AG09309 (cell line): ENCODE measurements at regions not wholly inside any gene's neighbourhood (a gene's known extent, or its start where the extent isn't known, plus 50 kb on each side); places are given as distances from the start of the nearest gene placed in this dataset.

ENCODE experiments used
- DNase-seq: peaks from one replicate; pipeline ENCODE4 v3.0.0-alpha.2; 2010; ENCODE audit warnings: low read depth
- H3K4me3 ChIP-seq: 2 replicates; pipeline ENCODE4 v1.5.1; 2011; ENCODE audit warnings: mild to moderate bottlenecking, low read depth, low read length, moderate library complexity; ENCODE audit not compliant: control insufficient read depth
- TF ChIP-seq, protein P1 (sequence below): IDR thresholded peaks from 2 replicates; pipeline ENCODE4 v1.5.1; 2011; ENCODE audit warnings: mild to moderate bottlenecking, low read depth, low read length, inconsistent platforms; ENCODE audit not compliant: insufficient read depth, control insufficient read depth; ENCODE audit errors: missing control alignments

DNA sequence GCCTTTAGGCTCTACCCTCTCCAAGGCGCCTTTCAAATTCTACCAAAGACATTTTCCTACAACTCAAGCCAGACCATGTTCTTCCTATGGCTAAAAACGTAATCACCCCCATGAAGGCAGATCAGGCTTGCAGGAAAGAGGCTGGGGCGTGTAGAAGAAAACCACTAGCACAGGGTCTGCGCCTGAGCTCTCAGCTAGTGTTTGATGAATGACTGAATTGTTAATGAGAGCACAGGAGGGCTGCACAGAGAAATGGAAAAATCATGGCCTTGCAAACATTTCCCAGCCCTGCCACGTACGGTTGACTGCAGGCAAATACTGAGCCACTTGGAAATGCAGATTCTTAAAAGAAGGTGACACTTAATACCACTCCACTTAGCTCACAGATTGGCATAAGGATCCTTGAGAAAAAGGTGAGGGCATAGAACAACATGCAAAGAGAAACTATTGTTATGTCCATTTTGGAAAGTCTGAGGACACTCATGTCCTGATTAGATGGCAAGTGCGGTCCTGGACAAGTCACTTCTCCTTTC, 148.6 kb downstream of the NXPE2 start:
- no peak for DNase-seq
- H3K4me3 ChIP-seq: no peak overlapping the region
- TF ChIP-seq, protein P1, sequence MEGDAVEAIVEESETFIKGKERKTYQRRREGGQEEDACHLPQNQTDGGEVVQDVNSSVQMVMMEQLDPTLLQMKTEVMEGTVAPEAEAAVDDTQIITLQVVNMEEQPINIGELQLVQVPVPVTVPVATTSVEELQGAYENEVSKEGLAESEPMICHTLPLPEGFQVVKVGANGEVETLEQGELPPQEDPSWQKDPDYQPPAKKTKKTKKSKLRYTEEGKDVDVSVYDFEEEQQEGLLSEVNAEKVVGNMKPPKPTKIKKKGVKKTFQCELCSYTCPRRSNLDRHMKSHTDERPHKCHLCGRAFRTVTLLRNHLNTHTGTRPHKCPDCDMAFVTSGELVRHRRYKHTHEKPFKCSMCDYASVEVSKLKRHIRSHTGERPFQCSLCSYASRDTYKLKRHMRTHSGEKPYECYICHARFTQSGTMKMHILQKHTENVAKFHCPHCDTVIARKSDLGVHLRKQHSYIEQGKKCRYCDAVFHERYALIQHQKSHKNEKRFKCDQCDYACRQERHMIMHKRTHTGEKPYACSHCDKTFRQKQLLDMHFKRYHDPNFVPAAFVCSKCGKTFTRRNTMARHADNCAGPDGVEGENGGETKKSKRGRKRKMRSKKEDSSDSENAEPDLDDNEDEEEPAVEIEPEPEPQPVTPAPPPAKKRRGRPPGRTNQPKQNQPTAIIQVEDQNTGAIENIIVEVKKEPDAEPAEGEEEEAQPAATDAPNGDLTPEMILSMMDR: no peak

DNA sequence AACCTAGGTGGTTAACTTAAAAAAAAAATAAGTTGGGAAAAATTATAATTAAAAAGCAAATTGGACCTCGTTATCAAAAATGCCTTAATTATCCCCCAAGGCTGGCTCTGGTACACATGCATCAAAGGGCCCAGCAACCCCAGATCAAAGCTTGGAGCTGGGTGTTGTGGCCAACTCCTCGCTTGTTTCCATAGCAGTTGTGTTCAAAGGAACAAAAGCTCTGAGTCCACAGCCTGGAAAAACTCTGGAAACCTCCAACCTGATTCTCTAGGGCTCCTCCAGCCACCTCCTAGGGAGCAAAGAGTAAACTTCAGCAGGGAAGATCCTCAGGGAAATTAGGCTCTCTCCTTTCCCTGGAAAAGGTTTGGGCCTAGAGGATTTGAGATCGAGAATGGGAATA, 149.4 kb downstream of the NXPE2 start:
- TF ChIP-seq, protein P1: no peak
- no peak for DNase-seq
- H3K4me3 ChIP-seq: no peak overlapping the region

DNA sequence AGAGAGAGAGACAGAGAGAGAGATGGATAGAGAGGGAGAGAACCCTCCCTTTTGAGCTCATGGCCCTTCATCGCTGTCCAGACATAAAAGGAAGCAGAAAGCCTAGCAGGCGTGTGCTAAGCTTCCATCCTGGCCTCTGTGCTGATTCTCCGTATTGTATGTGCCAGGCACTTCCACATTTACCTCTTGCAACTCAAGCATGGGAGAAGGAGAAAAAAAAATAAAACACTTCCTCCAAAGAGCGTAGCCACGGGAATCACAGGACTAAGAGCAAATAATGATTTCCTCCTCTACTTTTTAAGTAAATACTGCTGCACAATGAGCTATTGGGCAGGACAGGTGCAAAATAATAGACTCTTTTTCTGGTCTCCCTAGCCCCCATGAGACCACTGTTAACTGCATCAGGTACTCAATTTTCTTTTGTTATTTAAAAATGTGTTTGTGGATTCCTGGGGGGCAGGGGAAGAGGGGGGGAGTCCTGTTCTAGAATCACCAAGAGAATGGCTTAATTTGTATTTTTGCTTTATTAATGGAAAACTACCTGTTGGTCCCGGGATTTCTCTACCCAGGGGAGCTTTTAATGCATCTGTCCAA, 154.3 kb downstream of the NXPE2 start:
- no peak for DNase-seq
- no peak overlapping the region for H3K4me3 ChIP-seq
- TF ChIP-seq, protein P1: no peak

DNA sequence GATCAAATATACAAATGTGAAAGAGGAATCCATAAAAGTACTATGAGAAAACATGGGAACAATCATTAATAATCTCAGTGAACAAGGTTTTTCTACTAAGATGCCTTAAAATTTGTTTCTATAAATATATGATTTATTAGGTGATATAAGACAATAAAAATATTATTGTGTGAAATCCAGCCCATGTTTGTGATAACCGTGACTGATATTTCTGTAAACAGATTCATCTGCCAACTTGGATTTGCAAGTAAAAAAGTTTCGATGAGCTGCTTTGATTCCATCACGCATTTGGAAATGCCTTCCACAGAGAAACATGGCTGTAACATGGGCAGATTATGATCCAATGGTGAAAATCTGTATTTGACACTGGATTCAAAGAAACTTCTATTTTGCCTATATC, 157.8 kb downstream of the NXPE2 start:
- DNase-seq: no peak
- TF ChIP-seq, protein P1: no peak
- no peak overlapping the region for H3K4me3 ChIP-seq

DNA sequence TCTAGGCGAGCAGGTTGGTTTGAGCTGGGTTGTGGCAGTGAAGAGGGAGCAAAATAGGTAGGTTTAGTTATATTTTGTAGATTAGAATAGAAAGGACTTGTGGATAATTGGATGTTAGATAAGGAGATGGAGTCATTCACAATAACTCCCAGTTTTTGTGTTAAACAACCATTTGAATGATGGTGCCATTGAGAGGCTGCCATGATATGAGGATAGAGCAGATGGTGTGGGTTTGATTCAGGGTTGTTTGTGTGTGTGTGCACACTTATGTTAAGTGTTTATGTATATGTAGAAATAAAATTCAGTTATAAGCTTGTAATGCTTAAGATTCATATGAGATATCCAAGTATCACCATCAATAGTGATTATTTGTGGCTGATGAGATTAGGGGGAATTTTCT, 166.6 kb downstream of the NXPE2 start:
- no peak for DNase-seq
- H3K4me3 ChIP-seq: no peak overlapping the region
- TF ChIP-seq, protein P1: no peak

DNA sequence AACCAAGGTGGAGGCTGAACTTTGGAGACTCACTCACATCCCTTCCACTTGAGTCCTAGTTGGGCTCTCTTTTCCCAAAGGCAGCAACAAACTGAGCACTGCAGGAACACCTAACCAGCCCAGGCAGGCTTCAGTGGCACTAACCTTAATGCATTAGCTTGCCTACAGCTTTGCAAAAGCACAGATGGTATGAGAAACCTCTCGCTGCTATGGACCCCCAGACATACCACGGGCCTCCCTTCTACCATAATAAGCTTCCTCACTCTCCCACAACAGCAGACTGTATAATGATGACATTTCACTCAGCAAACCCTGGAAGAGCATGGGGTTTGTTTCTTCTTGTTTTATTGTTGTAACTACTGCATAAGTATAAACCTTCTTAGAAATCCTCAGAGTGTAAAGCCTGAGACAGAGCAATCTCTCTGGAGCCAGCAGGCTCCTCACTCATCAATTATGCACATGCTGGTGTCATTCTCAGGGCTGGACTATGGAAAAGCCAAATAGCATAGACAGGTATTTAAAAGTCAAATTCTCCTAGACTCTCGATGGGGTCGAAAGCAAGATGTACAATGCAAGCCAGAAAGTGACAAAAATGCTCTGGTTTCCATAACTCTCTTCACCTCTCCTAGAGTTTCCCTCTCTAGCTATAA, 167.6 kb downstream of the NXPE2 start:
- TF ChIP-seq, protein P1: no peak

More for the DNA sequence above, 167.6 kb downstream of the NXPE2 start:
- DNase-seq: no peak
- H3K4me3 ChIP-seq: no peak overlapping the region
